GM18868 (cell line): ENCODE measurements at regions not wholly inside any gene's neighbourhood (a gene's known extent, or its start where the extent isn't known, plus 50 kb on each side); places are given as distances from the start of the nearest gene placed in this dataset.

Source experiments
- ATAC-seq: cut with Tn5 transposase; IDR thresholded peaks from one replicate; pipeline ENCODE4 v1.9.1; 2021; ENCODE audit warnings: mild to moderate bottlenecking, moderate library complexity; ENCODE audit not compliant: unreplicated experiment

DNA sequence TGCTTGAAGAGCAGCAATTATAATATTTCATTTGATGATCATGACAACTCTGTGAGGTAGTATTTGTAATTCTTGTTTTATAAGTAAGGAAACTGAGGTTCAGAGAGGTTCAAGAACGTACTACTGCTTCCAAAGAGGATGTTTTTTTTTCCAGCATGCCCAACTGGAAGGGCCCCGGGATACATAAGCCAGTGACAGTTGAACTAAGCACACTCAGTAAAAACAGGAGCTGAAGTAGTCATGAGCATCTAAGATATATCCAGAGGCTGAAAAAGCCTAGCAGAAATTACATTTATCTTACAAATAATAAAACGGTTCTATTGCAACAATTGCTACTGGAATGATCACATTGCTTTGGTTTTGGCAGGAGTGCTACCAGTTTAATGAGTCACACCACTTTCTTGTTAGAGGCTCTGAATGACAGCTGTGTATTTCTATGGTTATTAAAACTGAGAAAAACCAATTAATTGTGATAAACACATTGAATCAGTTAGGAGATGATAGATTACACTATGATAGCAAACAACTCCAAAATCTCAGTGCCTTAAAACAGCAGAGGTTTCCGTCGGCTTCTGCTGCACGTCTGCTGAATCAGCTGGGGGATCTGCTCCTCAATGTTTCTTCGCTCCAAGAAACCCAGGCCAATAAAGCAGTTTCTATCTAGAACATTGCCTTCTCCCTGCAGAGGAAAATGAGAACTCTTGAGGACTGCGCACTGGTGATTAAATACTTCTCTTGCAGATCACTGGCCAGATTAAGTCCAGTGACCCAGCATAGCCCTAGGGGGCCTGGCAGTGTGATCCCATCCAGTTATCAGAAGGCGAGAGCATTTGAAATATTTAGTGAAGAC is 522.7 kb downstream of the PLPP3 start:
- ATAC-seq = no peak

DNA sequence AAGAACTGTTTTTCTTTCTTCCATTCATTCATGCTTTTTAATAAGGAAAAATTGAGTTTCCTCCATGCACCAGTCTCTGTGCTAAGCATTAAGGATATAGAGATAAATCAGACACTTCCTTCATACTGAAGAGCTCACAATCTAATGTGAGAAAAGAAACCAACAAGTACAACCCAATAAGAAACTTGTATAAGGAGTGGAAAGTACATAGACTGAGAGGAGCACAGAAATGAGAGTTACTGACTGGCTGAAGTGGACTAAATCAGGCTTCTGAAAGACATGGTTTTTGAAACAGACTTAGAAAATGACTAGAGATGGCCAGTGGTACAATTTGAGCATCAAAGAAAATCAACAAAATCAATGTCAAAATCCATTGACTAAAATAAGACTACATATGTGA is 524.4 kb downstream of the PLPP3 start:
- no peak for ATAC-seq

DNA sequence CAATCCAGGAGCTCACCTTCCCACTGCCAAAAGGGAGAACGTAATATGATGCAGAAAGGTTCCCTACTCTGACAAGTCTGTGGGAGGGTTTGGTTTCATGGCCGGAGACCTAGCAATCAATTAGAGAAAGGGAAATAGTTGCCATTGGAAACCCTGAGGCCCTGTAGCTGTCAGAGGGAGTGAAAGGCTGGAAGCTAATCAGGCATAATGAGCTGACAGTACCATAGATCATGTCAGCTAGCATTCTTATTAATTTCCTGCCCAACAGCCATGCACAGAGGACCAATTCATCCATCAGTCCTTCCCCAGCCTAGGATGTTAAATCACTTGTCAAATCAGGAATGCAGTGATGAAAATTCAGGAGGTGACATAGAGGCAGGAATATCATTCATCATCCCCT is 527.3 kb downstream of the PLPP3 start:
- no peak for ATAC-seq

DNA sequence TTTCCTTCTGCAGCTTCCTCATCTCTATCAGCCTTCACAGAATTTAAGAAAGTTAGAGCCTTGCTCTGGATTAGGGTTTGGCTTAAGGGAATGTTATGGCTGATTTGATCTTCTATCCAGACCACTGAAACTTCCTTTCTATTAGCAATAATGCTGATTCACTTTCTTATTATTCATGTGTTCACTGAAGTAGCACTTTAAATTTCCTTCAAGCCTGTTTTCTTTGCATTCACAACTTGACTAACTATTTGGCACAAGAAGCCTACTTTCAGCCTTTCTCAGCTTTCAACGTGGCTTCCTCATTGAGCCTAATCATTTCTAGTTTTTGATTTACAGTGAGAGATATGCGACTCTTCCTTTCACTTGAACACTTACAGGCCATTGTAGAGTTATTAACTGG is 528.5 kb downstream of the PLPP3 start:
- no peak for ATAC-seq

DNA sequence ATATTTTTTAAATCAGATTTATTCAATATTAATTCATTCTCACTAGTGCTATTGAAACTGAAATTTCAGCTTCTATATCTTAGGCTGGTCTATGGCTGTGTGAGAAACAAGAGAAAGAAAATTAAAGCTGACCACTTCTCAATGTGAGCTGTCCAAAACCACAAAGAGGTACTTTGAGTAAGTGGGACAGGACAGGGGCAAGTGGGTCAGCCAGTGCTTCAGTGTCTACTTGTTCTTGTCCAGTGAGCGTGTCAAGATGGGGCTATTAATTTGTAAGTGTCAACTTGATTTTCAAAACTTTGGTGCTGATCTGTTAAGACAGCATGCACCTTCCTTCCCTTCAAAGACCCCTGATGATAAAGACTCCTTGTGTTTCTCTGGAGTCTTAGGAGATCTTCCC is 533.9 kb downstream of the PLPP3 start:
- ATAC-seq = peak; percentile 71

DNA sequence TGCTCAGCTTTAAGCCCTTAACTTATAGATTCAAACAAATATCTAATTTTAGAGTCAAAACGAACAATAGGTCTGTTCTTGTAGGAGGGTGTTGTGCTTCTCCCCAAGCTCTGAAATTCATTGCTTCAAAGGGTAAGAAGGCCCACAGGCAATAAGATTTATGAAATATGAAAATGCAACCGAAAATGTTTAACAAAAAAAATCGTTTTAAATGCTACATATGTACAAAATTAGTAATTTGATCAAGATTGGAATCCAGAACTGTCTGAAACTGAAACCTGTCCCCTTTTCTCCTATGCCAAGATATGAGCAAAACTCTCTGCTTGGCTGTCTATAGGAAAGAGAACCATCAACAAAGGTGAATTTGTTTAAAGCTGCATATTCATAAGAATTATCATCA is 534.3 kb downstream of the PLPP3 start:
- peak; percentile 65 for ATAC-seq

DNA sequence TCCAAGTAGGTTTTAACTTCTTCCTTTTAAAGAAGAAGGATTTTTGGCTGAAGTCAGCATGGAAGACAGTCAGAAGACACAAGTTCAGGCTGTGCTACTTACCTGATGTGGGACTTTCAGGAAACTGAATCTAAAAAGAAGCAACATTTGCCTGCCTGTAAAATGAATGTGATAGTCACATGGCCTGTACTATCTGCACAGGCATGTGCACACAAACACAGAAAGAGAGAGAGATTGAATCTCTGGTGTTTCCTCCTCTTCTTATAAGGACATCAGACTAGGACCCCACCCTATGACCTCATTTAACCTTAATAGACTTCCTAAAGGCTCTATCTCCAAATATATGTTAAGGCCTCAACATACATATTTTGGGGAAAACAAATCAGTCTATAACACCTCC is 542.9 kb downstream of the PLPP3 start:
- ATAC-seq = no peak

DNA sequence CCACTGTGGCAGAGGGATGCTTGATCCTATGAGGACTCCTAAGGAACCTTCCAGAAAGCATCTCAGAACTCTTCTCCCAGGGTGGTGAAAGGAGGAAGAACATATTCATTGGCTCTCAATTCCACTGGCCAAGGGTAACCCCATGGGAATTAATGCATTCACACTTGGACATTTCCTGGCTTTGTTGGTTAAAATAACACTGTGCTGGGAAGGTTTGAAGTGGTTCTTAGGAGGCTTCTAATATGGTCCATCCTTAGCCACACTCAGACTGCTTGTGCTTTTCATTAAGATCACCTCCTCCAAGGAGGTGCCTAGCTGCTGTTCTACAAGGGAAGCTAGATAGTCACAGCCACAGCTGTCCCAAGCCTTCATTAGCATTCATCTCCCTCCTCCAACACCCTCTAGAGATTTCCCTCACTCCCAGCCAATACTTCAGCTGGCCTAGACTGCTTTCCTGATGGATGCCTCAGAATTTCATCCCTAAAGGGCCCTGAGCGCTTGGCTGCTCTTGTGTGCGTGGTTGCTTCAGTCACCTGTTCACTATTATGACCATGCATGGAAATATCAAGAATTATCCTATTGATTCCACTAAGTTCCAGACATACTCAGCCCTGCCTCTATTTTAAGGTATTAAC is 544.4 kb downstream of the PLPP3 start:
- no peak for ATAC-seq

DNA sequence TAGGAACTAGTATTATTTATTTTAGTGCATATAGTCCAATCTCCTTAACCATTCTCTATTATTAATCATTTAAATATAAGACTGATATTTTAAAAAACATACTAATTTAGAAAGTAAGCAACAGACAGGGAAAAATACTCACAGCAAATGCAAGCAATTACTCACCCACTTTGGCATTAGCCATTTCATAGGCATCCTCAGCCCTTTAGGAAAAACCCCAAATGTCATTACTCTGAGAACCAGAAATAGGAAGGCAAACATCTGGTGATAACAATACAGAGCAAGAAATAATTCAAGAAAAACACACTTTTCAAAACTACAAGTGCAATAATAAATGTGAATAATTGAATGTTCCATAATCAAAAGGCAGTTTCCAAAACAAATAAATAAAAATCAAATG is 545.1 kb downstream of the PLPP3 start:
- no peak for ATAC-seq

DNA sequence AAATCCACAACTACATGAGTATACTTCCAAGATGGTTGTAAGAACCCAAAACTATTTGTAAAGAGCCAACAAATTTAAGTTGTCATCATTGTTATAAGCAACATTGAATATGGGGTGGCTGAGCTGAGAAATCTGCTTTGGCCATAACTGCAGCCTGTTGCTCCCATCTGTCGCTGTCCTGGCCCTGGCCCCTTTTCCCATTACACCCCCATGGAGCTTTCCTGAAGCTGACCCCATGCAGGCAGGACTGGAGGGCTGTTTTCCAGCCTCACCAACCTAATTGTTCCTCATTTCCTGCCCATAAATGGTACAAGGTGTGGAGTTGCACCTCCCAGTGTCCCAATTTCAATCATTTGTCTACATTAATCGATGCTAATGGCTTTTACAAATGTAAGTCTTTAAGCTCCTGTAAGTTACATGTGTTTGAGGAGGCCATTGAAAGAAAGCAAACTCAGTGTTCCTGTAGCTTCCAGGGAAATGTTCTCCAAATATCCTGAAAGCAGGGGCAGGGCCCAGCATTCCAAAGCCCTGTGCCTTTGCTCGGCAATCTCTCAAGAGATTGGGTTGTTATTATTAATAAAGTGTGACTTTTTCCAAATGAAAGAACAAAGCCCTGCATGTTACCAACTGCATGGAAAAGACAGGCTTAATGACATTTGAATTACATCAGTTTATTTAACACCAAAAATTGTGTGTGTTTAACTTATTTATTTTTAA is 545.9 kb downstream of the PLPP3 start:
- no peak for ATAC-seq

DNA sequence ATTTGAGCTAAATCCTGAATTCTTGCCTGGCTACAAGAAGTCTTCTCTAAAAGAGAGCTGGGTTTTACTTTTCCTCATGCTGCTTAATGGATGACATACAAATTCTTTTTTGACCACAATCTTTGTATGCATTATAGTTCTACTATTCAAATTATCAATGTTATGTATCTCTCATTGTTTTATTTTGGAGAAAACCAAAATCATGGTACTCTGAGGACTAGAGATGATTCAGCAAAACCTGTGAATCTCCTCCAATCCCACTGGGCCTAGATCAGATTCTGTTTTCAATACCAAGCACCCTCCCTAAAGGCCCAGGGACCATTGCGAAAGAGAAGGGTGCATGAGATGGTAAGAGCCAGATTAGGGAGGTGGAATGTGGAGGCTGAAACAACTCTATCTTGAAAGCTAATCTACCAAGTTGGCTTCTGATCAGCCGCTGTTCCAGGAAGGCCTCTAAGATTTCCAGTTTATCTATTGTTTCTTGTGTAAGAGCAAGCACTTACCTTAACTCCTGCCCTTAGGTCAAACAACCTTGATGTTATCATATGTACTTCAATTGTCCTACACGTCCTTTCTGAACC is 547.2 kb downstream of the PLPP3 start:
- ATAC-seq = no peak

DNA sequence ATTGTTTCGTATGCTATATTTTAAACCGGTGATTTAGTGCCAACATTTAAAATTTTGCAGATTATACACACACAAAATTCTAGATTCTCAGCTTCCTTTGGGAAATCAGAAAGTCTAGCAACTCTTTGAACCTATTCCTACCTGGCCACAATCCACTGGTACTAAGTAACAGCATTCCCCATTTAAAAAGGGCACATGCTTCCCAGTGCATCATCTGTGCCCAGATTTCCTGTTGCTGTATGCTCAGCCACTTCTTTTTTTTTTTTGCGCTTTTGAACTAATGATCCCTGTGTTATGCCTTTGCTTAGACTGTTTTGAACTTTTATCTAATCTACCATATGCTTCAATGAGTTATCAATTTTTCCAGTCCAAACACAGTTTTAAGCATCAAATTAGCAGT is 548.4 kb downstream of the PLPP3 start:
- ATAC-seq = no peak

DNA sequence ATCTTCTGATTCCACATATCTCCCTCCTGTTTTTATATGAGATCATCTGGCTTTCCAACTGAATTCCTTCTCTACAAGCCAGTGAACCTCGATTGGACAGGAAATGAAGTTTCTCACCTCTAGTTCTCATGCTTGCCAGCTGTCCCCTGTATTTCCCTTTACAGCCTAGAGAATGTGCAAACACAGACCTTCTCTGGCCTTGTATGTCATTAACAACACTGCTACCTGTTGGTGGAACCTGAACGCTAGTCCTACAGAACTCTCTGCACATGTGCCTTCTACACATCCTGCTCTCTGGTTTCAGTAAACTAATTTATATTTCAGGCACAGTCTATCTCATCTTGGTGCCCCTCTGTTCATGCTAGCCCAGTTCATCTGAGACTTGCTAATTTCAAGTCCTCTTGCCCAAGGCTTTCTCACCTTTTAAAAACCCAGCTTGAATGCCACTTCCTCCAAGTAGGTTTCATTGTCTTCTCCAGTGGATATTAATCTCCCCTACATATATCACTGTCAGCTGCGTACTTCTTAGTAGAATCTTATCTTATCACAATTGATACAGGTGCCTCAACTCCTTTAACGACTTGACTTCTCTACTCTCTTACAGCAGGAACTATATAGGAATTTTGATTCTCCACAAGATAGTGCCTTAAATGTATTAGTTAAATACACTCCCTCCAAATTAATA is 549.9 kb downstream of the PLPP3 start:
- ATAC-seq = peak; percentile 47

DNA sequence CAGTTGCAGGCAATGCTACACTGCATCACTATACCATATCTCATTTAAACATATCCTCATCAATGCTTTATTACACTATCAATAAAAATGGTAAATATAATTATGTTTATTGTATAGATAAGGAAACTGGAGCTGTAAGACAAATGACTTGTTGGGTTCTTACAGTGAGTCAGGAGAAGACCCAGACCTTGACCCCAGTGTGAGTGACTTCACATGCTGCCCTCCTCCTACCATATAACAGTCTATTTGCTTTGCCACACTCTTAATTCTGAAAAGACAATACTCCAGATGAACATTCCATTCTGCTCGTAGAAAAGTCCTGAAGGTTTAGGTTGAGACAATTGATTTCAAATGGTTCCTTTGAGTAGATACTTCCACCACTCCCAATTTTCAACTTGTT is 550.5 kb downstream of the PLPP3 start:
- ATAC-seq = no peak

DNA sequence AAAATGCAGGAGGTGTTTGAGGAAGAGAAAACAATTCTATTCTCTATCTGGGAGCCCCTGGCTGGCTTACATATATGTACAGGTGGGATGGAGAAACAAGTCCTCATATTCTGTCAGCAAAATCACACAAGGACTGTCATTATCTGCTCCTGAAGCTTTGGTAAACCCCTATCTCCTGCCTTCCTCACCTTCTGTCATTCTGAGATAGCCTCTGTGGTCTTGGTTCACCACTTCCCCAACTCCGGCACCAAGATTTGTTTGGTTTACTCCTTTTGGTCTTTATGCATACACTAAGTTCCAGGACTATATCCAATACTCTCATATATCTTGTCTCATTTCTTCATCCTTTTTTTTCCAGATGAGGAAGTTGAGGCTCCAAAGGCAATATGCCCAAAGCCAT is 551.1 kb downstream of the PLPP3 start:
- ATAC-seq = peak; percentile 83

DNA sequence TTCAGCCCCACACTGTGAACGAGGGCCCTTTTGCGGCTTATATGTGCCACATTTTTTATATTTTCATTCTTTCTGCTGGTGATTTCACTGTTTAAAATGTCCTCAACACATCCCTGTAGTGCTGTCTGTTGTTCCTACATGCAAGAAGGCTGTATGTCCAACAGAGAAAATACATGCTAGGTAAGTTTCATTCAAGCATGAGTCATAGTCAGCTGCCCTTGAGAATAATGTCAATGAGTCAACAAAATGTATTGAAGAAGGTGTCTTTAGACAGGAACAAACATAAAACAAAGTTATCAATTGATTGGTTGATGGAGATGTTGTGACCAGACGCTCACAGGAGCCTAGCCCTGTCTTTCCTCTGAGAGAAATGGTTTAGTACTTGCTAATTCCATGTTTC is 553.4 kb downstream of the PLPP3 start:
- no peak for ATAC-seq

DNA sequence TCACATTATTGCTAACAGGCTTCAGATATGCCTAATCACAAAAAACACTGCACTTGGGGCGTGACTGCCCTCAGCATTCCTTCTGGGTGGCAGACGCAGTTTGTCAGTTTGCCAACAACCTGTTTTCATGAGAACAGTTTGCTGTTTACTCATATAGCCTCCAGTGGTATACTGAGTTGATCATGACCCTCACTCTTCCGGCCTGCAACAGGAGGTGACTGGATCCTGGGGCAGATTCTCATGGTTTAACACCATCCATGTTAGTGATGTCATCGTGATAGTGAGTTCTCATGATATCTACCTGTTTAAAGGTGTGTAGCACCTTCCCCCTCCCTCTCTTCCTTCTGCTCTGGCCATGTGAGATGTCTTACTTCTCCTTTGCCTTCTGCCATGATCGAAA is 555.2 kb downstream of the PLPP3 start:
- ATAC-seq = no peak

DNA sequence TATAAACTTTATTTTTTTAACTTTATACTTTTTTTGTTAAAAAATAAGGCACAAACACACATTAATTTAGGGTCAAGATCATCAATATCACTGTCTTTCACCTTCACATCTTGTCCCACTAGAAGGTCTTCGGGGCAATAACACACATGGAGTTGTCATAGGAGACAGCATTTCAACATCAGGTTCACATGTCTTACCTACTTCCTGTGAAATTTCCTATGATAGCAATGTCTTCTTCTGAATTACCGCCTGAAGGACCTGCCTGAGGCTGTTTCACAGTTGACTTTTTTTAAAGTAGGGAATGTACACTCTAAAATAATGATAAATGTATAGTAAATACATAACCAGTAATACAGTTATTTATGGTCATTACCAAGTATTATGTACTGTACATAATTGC is 559.4 kb downstream of the PLPP3 start:
- ATAC-seq = no peak

DNA sequence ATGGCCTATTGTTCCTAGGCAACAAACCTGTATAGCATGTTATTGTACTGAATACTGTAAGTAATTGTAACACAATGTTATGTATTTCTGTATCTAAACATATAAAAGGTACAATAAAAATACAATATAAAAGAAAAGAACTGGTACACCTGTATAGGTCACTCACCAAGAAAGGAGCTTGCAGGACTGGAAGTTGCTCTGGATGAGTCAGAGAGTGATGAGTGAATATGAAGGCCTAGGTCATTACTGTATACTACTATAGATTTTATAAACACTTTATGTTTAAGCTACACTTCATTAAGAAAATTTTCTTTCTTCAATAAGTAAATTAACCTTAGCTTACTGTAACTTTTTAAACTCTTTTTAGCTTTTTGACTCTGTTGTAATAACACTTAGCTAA is 559.9 kb downstream of the PLPP3 start:
- no peak for ATAC-seq

DNA sequence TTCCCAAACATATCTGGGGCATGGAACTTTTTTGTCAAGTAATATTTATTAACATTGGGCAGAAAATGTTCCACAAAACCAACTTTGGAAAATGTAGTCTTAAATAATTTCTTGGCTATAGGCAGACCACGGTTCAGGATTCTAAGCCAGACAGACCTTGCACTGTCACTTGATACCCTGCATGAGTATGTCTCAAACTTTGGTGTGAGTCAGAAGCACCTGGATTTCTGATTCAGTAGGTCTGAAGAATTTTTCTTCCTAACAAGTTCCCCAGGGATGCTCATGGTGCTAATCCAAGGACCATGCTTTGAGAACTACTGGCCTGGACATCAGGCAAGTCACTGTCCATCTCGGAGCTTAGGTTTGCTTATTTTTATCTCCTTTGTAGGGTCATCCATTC is 562.0 kb downstream of the PLPP3 start:
- no peak for ATAC-seq

DNA sequence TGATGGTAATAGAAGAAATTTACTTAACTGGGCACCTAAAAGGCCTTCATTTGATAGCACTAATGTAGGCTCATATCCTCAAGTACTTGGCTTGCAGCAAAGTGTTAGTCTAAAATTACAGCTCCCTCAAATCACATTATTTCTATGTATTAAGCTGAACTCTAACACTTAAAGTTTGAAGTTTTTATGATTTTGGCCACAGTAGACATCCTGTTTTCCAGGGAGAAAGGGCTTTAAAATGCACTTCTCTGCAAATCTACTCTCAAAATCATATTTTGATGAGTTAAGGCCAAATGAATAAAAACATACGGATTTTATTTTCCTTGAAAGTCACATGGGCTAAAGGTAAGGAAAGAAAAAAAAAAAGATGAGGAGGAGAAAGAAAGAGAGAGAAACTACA is 575.5 kb downstream of the PLPP3 start:
- no peak for ATAC-seq
